Activated naive CD8-positive, alpha-beta T cell treated with anti-CD3 and anti-CD28 coated beads for 36 hours (primary cell): ENCODE measurements at regions not wholly inside any gene's neighbourhood (a gene's known extent, or its start where the extent isn't known, plus 50 kb on each side); places are given as distances from the start of the nearest gene placed in this dataset.

Experiments
- DNase-seq: peaks from one replicate; pipeline ENCODE4 v3.0.0; 2021
- H3K27ac Mint-ChIP-seq: one replicate; pipeline ENCODE4 v1.8.0; 2022; ENCODE audit warnings: mild to moderate bottlenecking, moderate library complexity, mixed read lengths
- H3K27me3 Mint-ChIP-seq: one replicate; pipeline ENCODE4 v1.8.0; 2022; ENCODE audit warnings: mild to moderate bottlenecking, mixed read lengths
- H3K36me3 Mint-ChIP-seq: one replicate; pipeline ENCODE4 v1.8.0; 2021; ENCODE audit warnings: mild to moderate bottlenecking, mixed read lengths
- H3K4me1 Mint-ChIP-seq: one replicate; pipeline ENCODE4 v1.8.0; 2021; ENCODE audit warnings: mixed read lengths
- H3K4me3 Mint-ChIP-seq: one replicate; pipeline ENCODE4 v1.8.0; 2022; ENCODE audit warnings: mild to moderate bottlenecking, moderate library complexity, mixed read lengths
- H3K9me3 Mint-ChIP-seq: one replicate; pipeline ENCODE4 v1.8.0; 2022; ENCODE audit warnings: mixed read lengths

- DNase-seq, result no peak
- H3K27ac Mint-ChIP-seq, result no peak overlapping the region
- no peaks in the 10 kb centered on the region for H3K27me3 Mint-ChIP-seq
- H3K36me3 Mint-ChIP-seq, result no peaks in the 10 kb centered on the region
- H3K9me3 Mint-ChIP-seq, result peaks cover 1% of the 10 kb centered on the region
- H3K4me1 Mint-ChIP-seq, result no peaks in the 10 kb centered on the region
- no peak overlapping the region for H3K4me3 Mint-ChIP-seq
Observed at GRCh38 chr16:65196420-65197075, 74.7 kb upstream of the CDH11 start.

- Mint-ChIP-seq H3K4me3 (no peak overlapping the region), H3K36me3 (no peaks in the 10 kb centered on the region), H3K4me1 (no peaks in the 10 kb centered on the region), H3K27ac (no peak overlapping the region), H3K9me3 (peaks cover 1% of the 10 kb centered on the region), H3K27me3 (no peaks in the 10 kb centered on the region)
- DNase-seq, result no peak
Observed at GRCh38 chr16:65195998-65196397, 74.1 kb upstream of the CDH11 start.

GRCh38 chr16:65185241-65185778 lies 63.4 kb upstream of the CDH11 start:
- Mint-ChIP-seq H3K27me3 (no peaks in the 10 kb centered on the region), H3K36me3 (no peaks in the 10 kb centered on the region), H3K4me3 (no peak overlapping the region), H3K9me3 (peaks cover 3% of the 10 kb centered on the region), H3K27ac (no peak overlapping the region), H3K4me1 (no peaks in the 10 kb centered on the region)
- DNase-seq, result no peak

- H3K27me3 Mint-ChIP-seq, result no peaks in the 10 kb centered on the region
- H3K36me3 Mint-ChIP-seq, result no peaks in the 10 kb centered on the region
- no peak overlapping the region for H3K4me3 Mint-ChIP-seq
- no peak overlapping the region for H3K27ac Mint-ChIP-seq
- no peaks in the 10 kb centered on the region for H3K9me3 Mint-ChIP-seq
- no peaks in the 10 kb centered on the region for H3K4me1 Mint-ChIP-seq
- no peak for DNase-seq
Observed at GRCh38 chr16:65181071-65181561, 59.3 kb upstream of the CDH11 start.

- no peak for DNase-seq
- H3K9me3 Mint-ChIP-seq, result no peaks in the 10 kb centered on the region
- H3K27me3 Mint-ChIP-seq, result no peaks in the 10 kb centered on the region
- H3K4me3 Mint-ChIP-seq, result no peak overlapping the region
- no peaks in the 10 kb centered on the region for H3K4me1 Mint-ChIP-seq
- no peaks in the 10 kb centered on the region for H3K36me3 Mint-ChIP-seq
- H3K27ac Mint-ChIP-seq, result no peak overlapping the region
Observed at GRCh38 chr16:65178151-65178550, 56.3 kb upstream of the CDH11 start.

- no peaks in the 10 kb centered on the region for H3K9me3 Mint-ChIP-seq
- no peaks in the 10 kb centered on the region for H3K4me1 Mint-ChIP-seq
- no peak overlapping the region for H3K4me3 Mint-ChIP-seq
- H3K27ac Mint-ChIP-seq, result no peak overlapping the region
- DNase-seq, result no peak
- H3K27me3 Mint-ChIP-seq, result no peaks in the 10 kb centered on the region
- no peaks in the 10 kb centered on the region for H3K36me3 Mint-ChIP-seq
Observed at GRCh38 chr16:65176603-65177002, 54.7 kb upstream of the CDH11 start.

GRCh38 chr16:65172356-65172755 lies 50.5 kb upstream of the CDH11 start:
- no peaks in the 10 kb centered on the region for H3K9me3 Mint-ChIP-seq
- H3K4me1 Mint-ChIP-seq, result no peaks in the 10 kb centered on the region
- no peak overlapping the region for H3K27ac Mint-ChIP-seq
- H3K4me3 Mint-ChIP-seq, result no peak overlapping the region
- DNase-seq, result no peak
- H3K27me3 Mint-ChIP-seq, result no peaks in the 10 kb centered on the region
- H3K36me3 Mint-ChIP-seq, result no peaks in the 10 kb centered on the region
